GM23338 (cell line): ENCODE measurements at regions not wholly inside any gene's neighbourhood (a gene's known extent, or its start where the extent isn't known, plus 50 kb on each side); places are given as distances from the start of the nearest gene placed in this dataset.

Experiments
- ATAC-seq: fragments of 200-7000 bp; cut with Tn5 transposase; 3 replicates; pipeline ENCODE4 v1.9.1; 2020
- DNase-seq: peaks from one replicate; pipeline ENCODE4 v3.0.0-alpha.2; 2015; ENCODE audit warnings: low spot score
- H2AFZ ChIP-seq: fragments of 200-600 bp; sonication (generic); 2 replicates; pipeline ENCODE4 v1.8.0; 2016; ENCODE audit warnings: antibody characterized with exemption, mild to moderate bottlenecking, moderate library complexity
- H3F3A ChIP-seq: fragments of 200-600 bp; sonication (generic); replicated peaks from 2 replicates; pipeline ENCODE4 v1.8.0; 2017; ENCODE audit warnings: antibody characterized with exemption, mixed run types, low read depth
- H3K27ac ChIP-seq: fragments of 200-600 bp; sonication (generic); 2 replicates; pipeline ENCODE4 v1.6.1; 2016; ENCODE audit warnings: low read depth
- H3K27me3 ChIP-seq: fragments of 200-600 bp; sonication (generic); 2 replicates; pipeline ENCODE4 v1.8.0; 2016; ENCODE audit warnings: mild to moderate bottlenecking, mixed run types, moderate library complexity; ENCODE audit not compliant: insufficient read depth
- H3K36me3 ChIP-seq: fragments of 200-600 bp; sonication (generic); 2 replicates; pipeline ENCODE4 v1.8.0; 2016; ENCODE audit warnings: mild to moderate bottlenecking; ENCODE audit not compliant: insufficient read depth
- H3K4me1 ChIP-seq: fragments of 200-600 bp; sonication (generic); 2 replicates; pipeline ENCODE4 v1.8.0; 2016; ENCODE audit warnings: mild to moderate bottlenecking, moderate library complexity; ENCODE audit not compliant: insufficient read depth
- H3K4me2 ChIP-seq: fragments of 200-600 bp; sonication (generic); 2 replicates; pipeline ENCODE4 v1.7.1; 2017; ENCODE audit warnings: mixed run types
- H3K4me3 ChIP-seq: fragments of 200-600 bp; sonication (generic); 2 replicates; pipeline ENCODE4 v1.6.1; 2016; ENCODE audit warnings: mixed run types
- H3K79me2 ChIP-seq: fragments of 200-600 bp; sonication (generic); replicated peaks from 2 replicates; pipeline ENCODE4 v1.8.0; 2017; ENCODE audit warnings: mild to moderate bottlenecking; ENCODE audit not compliant: insufficient read depth
- H3K9me2 ChIP-seq: fragments of 200-600 bp; sonication (generic); 2 replicates; pipeline ENCODE4 v1.8.0; 2017; ENCODE audit not compliant: insufficient read depth
- H4K20me1 ChIP-seq: fragments of 200-600 bp; sonication (generic); replicated peaks from 2 replicates; pipeline ENCODE4 v1.8.0; 2017; ENCODE audit warnings: mild to moderate bottlenecking; ENCODE audit not compliant: insufficient read depth
- H3K27ac Mint-ChIP-seq: 2 replicates; pipeline ENCODE4 v1.8.0; 2020; ENCODE audit warnings: inconsistent platforms, mild to moderate bottlenecking, moderate library complexity, mixed read lengths
- H3K27me3 Mint-ChIP-seq: 3 replicates; pipeline ENCODE4 v1.8.0; 2022; ENCODE audit warnings: low read depth, mild to moderate bottlenecking, moderate library complexity, mixed read lengths, inconsistent platforms; ENCODE audit not compliant: insufficient read depth, poor library complexity
- H3K36me3 Mint-ChIP-seq: 3 replicates; pipeline ENCODE4 v1.8.0; 2021; ENCODE audit warnings: low read depth, mild to moderate bottlenecking, inconsistent platforms, moderate library complexity, mixed read lengths
- H3K4me1 Mint-ChIP-seq: 3 replicates; pipeline ENCODE4 v1.8.0; 2020; ENCODE audit warnings: mild to moderate bottlenecking, inconsistent platforms, mixed read lengths
- H3K4me3 Mint-ChIP-seq: 3 replicates; pipeline ENCODE4 v1.8.0; 2021; ENCODE audit warnings: moderate library complexity, mild to moderate bottlenecking, inconsistent platforms, mixed read lengths
- H3K9me3 Mint-ChIP-seq: 3 replicates; pipeline ENCODE4 v1.8.0; 2020; ENCODE audit warnings: moderate library complexity, mild to moderate bottlenecking, inconsistent platforms, mixed read lengths
- EZH2 ChIP-seq: fragments of 200-600 bp; sonication (generic); IDR thresholded peaks from one replicate; pipeline ENCODE4 v1.8.0; 2017; ENCODE audit warnings: antibody characterized with exemption, mild to moderate bottlenecking, low read depth; ENCODE audit not compliant: unreplicated experiment
- EZH2phosphoT487 ChIP-seq: fragments of 200-600 bp; sonication (generic); IDR thresholded peaks from one replicate; pipeline ENCODE4 v1.8.1; 2018; ENCODE audit warnings: antibody characterized with exemption; ENCODE audit not compliant: unreplicated experiment
- JUNB ChIP-seq: IDR thresholded peaks from one replicate; pipeline ENCODE4 v1.6.1; 2016; ENCODE audit warnings: antibody characterized with exemption; ENCODE audit not compliant: unreplicated experiment
- NANOG ChIP-seq: IDR thresholded peaks from 2 replicates; pipeline ENCODE4 v1.6.1; 2016; ENCODE audit warnings: antibody characterized with exemption, borderline replicate concordance
- POLR2AphosphoS5 ChIP-seq: IDR thresholded peaks from 2 replicates; pipeline ENCODE4 v1.6.1; 2016; ENCODE audit warnings: antibody characterized with exemption, low read depth
- STAT1 ChIP-seq: IDR thresholded peaks from one replicate; pipeline ENCODE4 v1.6.1; 2016; ENCODE audit warnings: antibody characterized with exemption; ENCODE audit not compliant: unreplicated experiment
- ZNF114 ChIP-seq: fragments of 250-450 bp; sonication (Bioruptor Pico); IDR thresholded peaks from 2 replicates; pipeline ENCODE4 v1.5.0; 2020; ENCODE audit warnings: mild to moderate bottlenecking, moderate library complexity
- TF ChIP-seq, protein P1 (sequence below): IDR thresholded peaks from 2 replicates; pipeline ENCODE4 v1.6.1; 2016; ENCODE audit warnings: antibody characterized with exemption
- TF ChIP-seq, protein P2 (sequence below), 2 experiments: fragments of 200-600 bp in 1 of 2; sonication (generic) in 1 of 2; conservative IDR thresholded peaks; 2 replicates each; pipeline versions ENCODE4 v1.5.1 to v1.6.1; 2016 to 2017; ENCODE audit warnings: antibody characterized with exemption in 2 of 2, low read depth in 2 of 2, mild to moderate bottlenecking in 2 of 2, moderate library complexity in 1 of 2
- TF ChIP-seq, protein P3 (sequence below): fragments of 250-450 bp; sonication (Bioruptor Pico); IDR thresholded peaks from 2 replicates; pipeline ENCODE4 v1.5.0; 2020; ENCODE audit warnings: mild to moderate bottlenecking, moderate library complexity

DNA sequence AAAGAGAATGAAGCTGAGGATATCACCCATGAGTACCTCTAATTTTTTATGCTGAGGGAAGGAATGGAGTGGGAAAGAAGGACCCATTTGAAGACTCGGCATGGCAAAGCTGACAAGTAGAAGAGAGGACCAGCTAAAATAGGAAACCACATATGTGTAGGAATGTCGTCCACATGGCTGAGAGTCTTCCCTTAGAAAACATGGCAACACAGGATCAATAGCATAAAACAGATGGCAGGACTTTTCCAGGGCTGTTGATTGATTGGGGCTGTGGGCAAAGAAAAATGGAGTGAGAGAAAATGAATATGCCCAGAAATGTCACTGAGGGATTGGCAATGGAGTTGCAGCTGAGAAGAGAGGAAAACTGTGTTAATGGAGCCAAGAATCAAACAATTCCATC lies 76.2 kb upstream of the PRICKLE2 start (continued):
- TF ChIP-seq POLR2AphosphoS5 = no peak
- TF ChIP-seq, protein P1, sequence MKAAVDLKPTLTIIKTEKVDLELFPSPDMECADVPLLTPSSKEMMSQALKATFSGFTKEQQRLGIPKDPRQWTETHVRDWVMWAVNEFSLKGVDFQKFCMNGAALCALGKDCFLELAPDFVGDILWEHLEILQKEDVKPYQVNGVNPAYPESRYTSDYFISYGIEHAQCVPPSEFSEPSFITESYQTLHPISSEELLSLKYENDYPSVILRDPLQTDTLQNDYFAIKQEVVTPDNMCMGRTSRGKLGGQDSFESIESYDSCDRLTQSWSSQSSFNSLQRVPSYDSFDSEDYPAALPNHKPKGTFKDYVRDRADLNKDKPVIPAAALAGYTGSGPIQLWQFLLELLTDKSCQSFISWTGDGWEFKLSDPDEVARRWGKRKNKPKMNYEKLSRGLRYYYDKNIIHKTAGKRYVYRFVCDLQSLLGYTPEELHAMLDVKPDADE = no peak
- TF ChIP-seq JUNB = no peak
- TF ChIP-seq, protein P2, sequence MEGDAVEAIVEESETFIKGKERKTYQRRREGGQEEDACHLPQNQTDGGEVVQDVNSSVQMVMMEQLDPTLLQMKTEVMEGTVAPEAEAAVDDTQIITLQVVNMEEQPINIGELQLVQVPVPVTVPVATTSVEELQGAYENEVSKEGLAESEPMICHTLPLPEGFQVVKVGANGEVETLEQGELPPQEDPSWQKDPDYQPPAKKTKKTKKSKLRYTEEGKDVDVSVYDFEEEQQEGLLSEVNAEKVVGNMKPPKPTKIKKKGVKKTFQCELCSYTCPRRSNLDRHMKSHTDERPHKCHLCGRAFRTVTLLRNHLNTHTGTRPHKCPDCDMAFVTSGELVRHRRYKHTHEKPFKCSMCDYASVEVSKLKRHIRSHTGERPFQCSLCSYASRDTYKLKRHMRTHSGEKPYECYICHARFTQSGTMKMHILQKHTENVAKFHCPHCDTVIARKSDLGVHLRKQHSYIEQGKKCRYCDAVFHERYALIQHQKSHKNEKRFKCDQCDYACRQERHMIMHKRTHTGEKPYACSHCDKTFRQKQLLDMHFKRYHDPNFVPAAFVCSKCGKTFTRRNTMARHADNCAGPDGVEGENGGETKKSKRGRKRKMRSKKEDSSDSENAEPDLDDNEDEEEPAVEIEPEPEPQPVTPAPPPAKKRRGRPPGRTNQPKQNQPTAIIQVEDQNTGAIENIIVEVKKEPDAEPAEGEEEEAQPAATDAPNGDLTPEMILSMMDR (conservative IDR thresholded peaks at IDR 0.05; ENCODE audit: low read depth in 2 of 2) = no peak
- no peak for TF ChIP-seq STAT1
- TF ChIP-seq NANOG = no peak
- TF ChIP-seq EZH2 = no peak
- TF ChIP-seq ZNF114 = no peak

DNA sequence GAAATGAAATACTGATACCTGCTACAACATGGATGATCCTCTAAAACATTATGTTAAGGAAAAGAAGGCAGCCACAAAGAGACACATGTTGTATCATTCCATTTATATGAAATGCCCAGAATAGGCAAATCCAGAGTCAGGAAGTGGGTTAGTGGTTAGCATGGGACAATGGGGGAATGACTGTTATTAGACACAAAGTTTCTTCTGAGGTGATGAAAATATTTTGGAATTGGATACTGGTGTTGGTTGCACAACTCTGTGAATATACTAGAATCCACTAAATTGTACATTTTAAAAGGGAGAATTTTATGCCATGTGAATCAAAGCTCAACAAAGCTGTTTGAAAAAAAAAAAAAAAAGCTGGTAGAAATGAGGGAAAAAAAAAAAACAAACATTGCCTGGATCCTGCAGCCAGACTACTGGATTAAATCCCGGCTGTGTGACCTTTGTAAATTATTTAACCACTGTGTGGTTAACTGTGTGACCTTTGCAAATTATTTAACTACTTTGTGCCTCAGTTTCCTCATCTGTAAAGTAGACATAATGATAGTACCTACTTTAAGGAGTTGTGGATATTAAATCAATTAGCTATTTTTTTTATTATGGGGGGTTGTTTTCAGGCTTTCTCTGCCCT lies 75.6 kb upstream of the PRICKLE2 start:
- Mint-ChIP-seq H3K9me3 (peaks cover 17% of the 10 kb centered on the region), H3K4me1 (no peaks in the 10 kb centered on the region), H3K4me3 (no peak overlapping the region), H3K27me3 (no peaks in the 10 kb centered on the region), H3K27ac (no peak overlapping the region), H3K36me3 (peaks cover 12% of the 10 kb centered on the region; the same call in 2 of the 3 replicates)
- Histone ChIP-seq H3K4me1 (no peaks in the 10 kb centered on the region), H3K79me2 (no peaks in the 10 kb centered on the region), H3K36me3 (0 out of 2 replicates have a peak, but pooled peaks cover 3% of the 10 kb centered on the region), H3K4me3 (no peak overlapping the region), H3K9me2 (peaks cover 4% of the 10 kb centered on the region; the same call in 1 of the 2 replicates), H2AFZ (no peak overlapping the region), H3K27me3 (no peaks in the 10 kb centered on the region), H4K20me1 (no peaks in the 10 kb centered on the region), H3F3A (no peaks in the 10 kb centered on the region), H3K27ac (no peak overlapping the region), H3K4me2 (no peak overlapping the region)
- DNase-seq (no peak), ATAC-seq (no peak)
- TF ChIP-seq EZH2phosphoT487 (no peak), EZH2 (no peak)
- TF ChIP-seq, protein P2 (conservative IDR thresholded peaks at IDR 0.05; ENCODE audit: low read depth in 2 of 2) = no peak
- TF ChIP-seq, protein P3, sequence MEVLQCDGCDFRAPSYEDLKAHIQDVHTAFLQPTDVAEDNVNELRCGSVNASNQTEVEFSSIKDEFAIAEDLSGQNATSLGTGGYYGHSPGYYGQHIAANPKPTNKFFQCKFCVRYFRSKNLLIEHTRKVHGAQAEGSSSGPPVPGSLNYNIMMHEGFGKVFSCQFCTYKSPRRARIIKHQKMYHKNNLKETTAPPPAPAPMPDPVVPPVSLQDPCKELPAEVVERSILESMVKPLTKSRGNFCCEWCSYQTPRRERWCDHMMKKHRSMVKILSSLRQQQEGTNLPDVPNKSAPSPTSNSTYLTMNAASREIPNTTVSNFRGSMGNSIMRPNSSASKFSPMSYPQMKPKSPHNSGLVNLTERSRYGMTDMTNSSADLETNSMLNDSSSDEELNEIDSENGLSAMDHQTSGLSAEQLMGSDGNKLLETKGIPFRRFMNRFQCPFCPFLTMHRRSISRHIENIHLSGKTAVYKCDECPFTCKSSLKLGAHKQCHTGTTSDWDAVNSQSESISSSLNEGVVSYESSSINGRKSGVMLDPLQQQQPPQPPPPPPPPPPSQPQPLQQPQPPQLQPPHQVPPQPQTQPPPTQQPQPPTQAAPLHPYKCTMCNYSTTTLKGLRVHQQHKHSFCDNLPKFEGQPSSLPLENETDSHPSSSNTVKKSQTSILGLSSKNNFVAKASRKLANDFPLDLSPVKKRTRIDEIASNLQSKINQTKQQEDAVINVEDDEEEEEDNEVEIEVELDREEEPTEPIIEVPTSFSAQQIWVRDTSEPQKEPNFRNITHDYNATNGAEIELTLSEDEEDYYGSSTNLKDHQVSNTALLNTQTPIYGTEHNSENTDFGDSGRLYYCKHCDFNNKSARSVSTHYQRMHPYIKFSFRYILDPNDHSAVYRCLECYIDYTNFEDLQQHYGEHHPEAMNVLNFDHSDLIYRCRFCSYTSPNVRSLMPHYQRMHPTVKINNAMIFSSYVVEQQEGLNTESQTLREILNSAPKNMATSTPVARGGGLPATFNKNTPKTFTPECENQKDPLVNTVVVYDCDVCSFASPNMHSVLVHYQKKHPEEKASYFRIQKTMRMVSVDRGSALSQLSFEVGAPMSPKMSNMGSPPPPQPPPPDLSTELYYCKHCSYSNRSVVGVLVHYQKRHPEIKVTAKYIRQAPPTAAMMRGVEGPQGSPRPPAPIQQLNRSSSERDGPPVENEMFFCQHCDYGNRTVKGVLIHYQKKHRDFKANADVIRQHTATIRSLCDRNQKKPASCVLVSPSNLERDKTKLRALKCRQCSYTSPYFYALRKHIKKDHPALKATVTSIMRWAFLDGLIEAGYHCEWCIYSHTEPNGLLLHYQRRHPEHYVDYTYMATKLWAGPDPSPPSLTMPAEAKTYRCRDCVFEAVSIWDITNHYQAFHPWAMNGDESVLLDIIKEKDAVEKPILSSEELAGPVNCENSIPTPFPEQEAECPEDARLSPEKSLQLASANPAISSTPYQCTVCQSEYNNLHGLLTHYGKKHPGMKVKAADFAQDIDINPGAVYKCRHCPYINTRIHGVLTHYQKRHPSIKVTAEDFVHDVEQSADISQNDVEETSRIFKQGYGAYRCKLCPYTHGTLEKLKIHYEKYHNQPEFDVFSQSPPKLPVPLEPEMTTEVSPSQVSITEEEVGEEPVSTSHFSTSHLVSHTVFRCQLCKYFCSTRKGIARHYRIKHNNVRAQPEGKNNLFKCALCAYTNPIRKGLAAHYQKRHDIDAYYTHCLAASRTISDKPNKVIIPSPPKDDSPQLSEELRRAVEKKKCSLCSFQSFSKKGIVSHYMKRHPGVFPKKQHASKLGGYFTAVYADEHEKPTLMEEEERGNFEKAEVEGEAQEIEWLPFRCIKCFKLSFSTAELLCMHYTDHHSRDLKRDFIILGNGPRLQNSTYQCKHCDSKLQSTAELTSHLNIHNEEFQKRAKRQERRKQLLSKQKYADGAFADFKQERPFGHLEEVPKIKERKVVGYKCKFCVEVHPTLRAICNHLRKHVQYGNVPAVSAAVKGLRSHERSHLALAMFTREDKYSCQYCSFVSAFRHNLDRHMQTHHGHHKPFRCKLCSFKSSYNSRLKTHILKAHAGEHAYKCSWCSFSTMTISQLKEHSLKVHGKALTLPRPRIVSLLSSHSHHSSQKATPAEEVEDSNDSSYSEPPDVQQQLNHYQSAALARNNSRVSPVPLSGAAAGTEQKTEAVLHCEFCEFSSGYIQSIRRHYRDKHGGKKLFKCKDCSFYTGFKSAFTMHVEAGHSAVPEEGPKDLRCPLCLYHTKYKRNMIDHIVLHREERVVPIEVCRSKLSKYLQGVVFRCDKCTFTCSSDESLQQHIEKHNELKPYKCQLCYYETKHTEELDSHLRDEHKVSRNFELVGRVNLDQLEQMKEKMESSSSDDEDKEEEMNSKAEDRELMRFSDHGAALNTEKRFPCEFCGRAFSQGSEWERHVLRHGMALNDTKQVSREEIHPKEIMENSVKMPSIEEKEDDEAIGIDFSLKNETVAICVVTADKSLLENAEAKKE (CRISPR knock-in tag) = no peak
